ENCODE measurements at regions not wholly inside any gene's neighbourhood (a gene's known extent, or its start where the extent isn't known, plus 50 kb on each side); places are given as distances from the start of the nearest gene placed in this dataset.
A peak's percentile ranks its signal among the peaks of the same experiment; 100 is the strongest.

DNA sequence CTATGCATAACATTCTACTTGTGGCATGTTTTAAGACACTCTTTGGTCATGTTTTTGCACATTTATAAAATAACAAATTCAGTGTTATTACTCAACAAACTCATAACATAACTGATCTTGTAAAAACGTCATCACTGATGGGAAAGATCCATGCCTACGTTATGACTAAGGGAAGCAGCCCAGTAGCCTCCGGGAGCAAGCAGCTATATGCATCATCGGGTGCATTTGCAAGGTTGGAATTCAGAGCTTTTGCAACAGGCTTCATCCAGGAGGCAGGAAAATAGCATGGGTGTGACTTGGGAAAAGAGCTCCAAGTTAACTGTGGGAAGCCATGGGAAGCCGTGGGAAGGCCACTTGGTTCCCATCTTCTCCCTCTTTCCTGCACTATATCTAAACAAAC is 271.6 kb upstream of the SGK1 start:
- no peak overlapping the region for H3K27ac ChIP-seq
- peaks cover 0 to 3% of the 10 kb centered on the region in 2 donors for H3K4me1 ChIP-seq
- H3K9me3 ChIP-seq = no peaks in the 10 kb centered on the region
- H3K4me3 ChIP-seq = no peak overlapping the region
- DNase-seq (ENCODE audit: low spot score) = no peak
- H3K27me3 ChIP-seq = no peaks in the 10 kb centered on the region
- TF ChIP-seq CTCF (IDR thresholded peaks at IDR 0.05) = no peak
- H3K36me3 ChIP-seq = no peaks in the 10 kb centered on the region

DNA sequence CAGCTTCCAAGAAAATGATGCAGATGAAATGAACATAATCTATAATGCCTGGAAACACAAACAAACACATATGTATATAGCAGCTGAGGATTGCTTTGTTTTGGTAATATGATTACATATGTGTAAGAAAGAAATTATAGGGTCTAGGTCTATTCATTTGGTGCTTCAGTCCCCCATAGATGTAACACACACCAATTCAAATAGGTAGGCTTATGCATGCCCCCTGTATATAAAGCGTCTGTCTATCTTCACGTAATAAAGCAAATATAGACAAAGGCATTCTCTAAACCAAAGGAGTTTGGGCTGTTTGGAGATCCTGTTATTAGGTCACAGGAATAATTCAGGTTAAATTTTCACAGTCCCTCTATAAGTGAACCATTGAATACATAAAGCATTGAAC is 270.4 kb upstream of the SGK1 start:
- H3K9me3 ChIP-seq = no peaks in the 10 kb centered on the region
- H3K27ac ChIP-seq = no peak overlapping the region
- H3K27me3 ChIP-seq = no peaks in the 10 kb centered on the region
- no peaks in the 10 kb centered on the region for H3K36me3 ChIP-seq
- no peak for TF ChIP-seq CTCF (IDR thresholded peaks at IDR 0.05)
- H3K4me3 ChIP-seq = no peak overlapping the region
- peaks cover 0 to 3% of the 10 kb centered on the region in 2 donors for H3K4me1 ChIP-seq
- no peak for DNase-seq (ENCODE audit: low spot score)

GRCh38 chr6:134585517-134585873 is 267.6 kb upstream of the SGK1 start:
- Histone ChIP-seq H3K27me3 (no peaks in the 10 kb centered on the region), H3K4me1 (peaks cover 0 to 3% of the 10 kb centered on the region in 2 donors), H3K36me3 (no peaks in the 10 kb centered on the region), H3K9me3 (no peaks in the 10 kb centered on the region), H3K4me3 (no peak overlapping the region), H3K27ac (peak overlapping the region in 1 of 2 donors; percentile 56)
- DNase-seq (ENCODE audit: low spot score) = no peak
- TF ChIP-seq CTCF (IDR thresholded peaks at IDR 0.05) = no peak

DNA sequence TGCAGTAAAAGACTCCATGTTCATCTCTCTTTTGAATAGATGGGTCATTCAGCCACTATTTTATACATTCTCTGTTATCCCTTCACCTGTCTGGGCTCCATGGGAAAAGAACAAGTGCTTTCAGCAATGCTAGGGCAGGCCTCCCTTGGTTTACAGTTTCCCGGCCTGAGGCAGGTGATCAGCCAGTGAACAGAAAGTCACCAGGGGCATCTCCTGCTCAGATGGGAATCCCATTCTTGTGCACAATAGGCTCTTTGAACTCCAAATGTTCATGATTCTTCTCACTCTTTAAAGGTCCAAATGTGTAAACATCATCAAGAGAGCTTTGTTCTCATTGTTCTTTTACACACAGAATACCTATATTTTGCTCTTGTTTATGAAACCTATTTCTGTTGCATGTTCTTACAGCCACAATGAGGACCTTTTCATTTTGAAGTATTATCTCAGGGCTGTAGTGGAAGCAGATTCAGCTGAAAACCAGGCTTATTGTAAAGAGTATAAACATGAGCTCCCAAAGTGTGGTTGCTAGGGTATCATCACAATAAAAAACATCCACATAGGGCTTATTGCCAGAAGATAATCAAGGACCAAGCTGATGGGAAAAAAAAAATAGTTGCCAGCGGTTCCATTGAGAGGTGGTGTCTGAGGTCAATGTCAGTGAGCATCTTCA is 267.1 kb upstream of the SGK1 start:
- TF ChIP-seq CTCF (IDR thresholded peaks at IDR 0.05) = no peak
- Histone ChIP-seq H3K4me1 (peaks cover 0 to 3% of the 10 kb centered on the region in 2 donors), H3K27ac (peak overlapping the region in 1 of 2 donors; percentile 56), H3K36me3 (no peaks in the 10 kb centered on the region), H3K9me3 (no peaks in the 10 kb centered on the region), H3K27me3 (no peaks in the 10 kb centered on the region), H3K4me3 (no peak overlapping the region)
- DNase-seq (ENCODE audit: low spot score) = no peak

DNA sequence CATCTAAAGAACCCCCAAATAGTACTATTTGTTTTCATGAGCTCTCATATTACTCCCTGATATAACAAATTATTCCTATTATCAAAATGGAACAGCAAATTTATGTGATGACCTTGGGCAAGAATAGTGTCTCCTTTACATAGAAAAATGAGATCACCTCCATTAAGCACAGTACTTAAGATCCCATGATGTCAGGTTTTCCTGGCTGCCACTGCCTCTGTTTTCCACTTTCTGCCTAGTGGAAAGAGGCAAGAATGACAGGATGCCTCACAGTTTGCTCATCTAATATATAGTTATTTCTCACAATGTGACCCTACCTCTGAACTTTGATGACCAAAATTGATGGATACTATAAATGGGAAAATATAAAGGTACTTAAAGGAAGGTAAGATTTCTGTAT is 260.1 kb upstream of the SGK1 start:
- Histone ChIP-seq H3K4me1 (no peaks in the 10 kb centered on the region), H3K36me3 (no peaks in the 10 kb centered on the region), H3K4me3 (no peak overlapping the region), H3K27ac (no peak overlapping the region), H3K27me3 (no peaks in the 10 kb centered on the region), H3K9me3 (no peaks in the 10 kb centered on the region)
- peak in 1 of 2 donors; percentile 21 for TF ChIP-seq CTCF (IDR thresholded peaks at IDR 0.05)
- DNase-seq (ENCODE audit: low spot score) = no peak

DNA sequence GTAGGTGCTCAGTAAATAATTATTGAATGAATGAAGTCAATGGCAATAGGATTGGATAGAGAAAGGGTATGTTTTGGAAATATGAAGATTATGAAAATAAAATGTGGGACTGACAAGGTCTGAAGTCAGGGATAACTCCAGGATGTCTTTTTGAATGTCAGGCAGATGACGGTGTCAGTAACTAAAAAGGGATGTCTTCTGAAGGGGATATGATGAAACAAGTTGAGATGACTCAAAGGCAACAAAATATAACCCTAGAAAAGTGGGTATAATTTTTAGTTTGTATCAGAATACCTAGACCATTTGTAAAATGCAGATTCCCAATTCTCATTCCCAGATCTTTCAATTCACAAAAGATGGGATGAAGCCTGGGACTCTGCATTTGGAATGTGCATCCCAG is 257.3 kb upstream of the SGK1 start:
- no peaks in the 10 kb centered on the region for H3K4me1 ChIP-seq
- no peak overlapping the region for H3K27ac ChIP-seq
- H3K9me3 ChIP-seq = no peaks in the 10 kb centered on the region
- H3K4me3 ChIP-seq = no peak overlapping the region
- no peaks in the 10 kb centered on the region for H3K27me3 ChIP-seq
- H3K36me3 ChIP-seq = no peaks in the 10 kb centered on the region
- DNase-seq (ENCODE audit: low spot score) = no peak
- no peak for TF ChIP-seq CTCF (IDR thresholded peaks at IDR 0.05)
